Esophagus squamous epithelium (tissue), 4 donors: ENCODE measurements at regions not wholly inside any gene's neighbourhood (a gene's known extent, or its start where the extent isn't known, plus 50 kb on each side); places are given as distances from the start of the nearest gene placed in this dataset.

Experiments used
- CTCF ChIP-seq, 6 experiments: fragments of 450-650 bp in 4 of 6; fragments of 200-600 bp in 2 of 6; sonication (generic) in 2 of 6; IDR thresholded peaks; one replicate each; pipeline ENCODE4 v1.5.1; 2016 to 2019; ENCODE audit warnings: antibody characterized with exemption in 6 of 6, mild to moderate bottlenecking in 4 of 6, moderate library complexity in 4 of 6
- POLR2A ChIP-seq, 4 donors: fragments of 450-650 bp; IDR thresholded peaks; one replicate each; pipeline ENCODE4 v1.6.1; 2017; ENCODE audit warnings: antibody characterized with exemption in 4 of 4, mild to moderate bottlenecking in 4 of 4, moderate library complexity in 3 of 4

DNA sequence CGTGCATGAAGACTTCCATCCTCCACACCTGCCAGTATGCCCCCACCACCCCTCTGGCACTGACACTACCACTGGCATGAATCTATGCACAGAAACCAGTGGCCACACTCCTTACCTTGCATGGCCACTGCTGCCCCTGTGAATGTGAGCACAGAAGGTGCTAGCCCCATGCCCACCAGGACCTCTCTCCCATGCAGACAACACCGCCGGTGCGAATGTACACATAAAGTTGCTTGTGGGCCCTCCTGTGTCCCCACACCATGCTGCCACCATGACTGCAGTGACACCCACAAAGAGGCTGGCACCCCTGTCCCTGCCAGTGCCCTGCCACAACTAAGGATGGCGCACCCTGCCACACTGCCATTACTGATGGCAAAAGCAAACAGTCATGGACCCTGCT, 289.5 kb upstream of the KCND2 start:
- TF ChIP-seq CTCF (IDR thresholded peaks at IDR 0.05) = no peak
- TF ChIP-seq POLR2A (IDR thresholded peaks at IDR 0.05) = no peak
